Activated CD4-positive, alpha-beta T cell treated with anti-CD3 and anti-CD28 coated beads, Interleukin-2, amount 50 U/mL, for 24 hours (primary cell): ENCODE measurements at regions not wholly inside any gene's neighbourhood (a gene's known extent, or its start where the extent isn't known, plus 50 kb on each side); places are given as distances from the start of the nearest gene placed in this dataset.

Experiments used
- DNase-seq, 2 donors: peaks; one replicate each; pipeline ENCODE4 v3.0.0-alpha.2; 2020; ENCODE audit warnings: low read depth in 1 of 2, low spot score in 1 of 2

DNA sequence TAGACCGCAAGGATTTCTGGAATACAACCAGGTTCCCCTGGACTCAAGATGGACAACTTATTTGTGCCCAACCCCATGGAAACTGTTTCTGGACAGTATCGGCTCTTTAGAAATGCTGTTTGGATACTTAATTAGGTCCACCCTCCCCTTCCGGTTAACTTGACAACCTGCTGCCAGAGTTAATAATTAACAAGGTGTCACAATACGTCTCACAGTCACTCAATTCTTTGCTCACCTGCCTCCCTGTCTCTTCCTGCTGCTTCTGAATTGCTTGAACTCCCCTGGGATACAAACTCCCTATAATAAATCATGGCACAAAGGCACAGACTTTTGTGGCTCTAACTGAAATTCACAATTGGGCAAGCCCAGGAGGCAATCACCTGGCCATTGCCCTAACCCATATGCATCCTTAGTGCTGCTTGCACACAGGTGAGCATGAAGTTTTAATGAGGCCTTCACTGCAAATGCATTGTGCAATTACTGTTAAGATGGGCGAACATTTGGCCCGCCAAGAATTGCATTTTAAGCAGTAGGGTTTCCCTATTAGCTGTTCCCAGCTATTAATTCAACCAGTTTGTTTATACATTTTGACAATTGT, 504.4 kb upstream of the NOX3 start:
- DNase-seq = no peak

DNA sequence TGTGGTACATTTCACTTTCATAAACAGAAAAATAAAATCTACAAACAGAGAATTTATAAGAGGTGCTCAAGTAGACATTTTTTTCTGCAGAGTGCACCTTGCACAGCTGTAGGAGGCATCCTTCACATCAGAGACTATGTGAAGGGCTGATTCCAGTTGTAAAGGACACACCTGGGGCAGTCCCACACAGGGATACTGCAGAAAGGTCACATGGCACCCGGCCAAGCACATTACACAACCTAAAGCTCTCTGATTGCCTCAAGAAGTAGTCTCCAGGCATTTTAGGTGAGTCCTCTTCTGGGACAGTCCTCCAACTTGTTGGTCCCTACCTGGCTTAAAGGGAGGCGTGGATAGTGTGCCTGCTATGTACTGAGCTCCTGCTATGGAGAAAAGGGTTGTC, 502.9 kb upstream of the NOX3 start:
- no peak for DNase-seq

DNA sequence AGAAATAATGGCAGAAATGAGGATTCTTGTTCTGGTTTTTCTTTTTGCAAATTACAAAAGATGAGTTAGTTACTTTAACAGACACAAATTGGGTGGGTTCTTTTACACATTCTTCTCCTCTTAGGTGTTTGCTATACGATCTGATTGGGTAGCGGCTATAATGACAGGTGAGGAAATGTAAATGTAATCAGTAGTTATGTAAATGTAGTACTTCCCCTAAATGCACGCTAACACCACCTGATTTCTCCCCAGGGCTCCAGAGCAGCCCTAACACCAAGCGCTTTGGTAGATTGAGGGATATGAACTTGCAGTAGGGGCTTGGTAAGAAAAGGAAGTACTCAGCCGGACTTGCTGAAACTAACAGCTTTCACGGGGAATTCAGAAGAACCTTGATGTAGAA, 499.4 kb upstream of the NOX3 start:
- DNase-seq = no peak

DNA sequence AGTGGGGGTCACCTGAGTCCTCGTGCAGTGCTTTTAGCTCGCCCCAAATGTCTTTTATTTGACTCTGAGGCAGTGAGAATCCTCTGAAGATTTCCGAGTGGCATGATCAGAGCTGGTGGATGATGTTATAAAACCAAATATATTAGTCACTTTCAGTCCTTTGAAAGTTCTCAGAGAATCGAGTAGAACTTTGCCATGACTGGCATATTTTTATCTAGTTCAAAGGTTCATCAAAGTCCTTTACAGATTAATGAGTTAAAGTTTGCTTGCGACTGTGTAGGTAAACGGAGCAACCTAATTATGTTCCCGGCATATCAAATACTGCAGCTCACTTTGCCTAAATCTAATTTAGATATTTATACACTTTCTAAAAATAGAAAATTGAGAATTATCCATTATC, 498.5 kb upstream of the NOX3 start:
- no peak for DNase-seq

DNA sequence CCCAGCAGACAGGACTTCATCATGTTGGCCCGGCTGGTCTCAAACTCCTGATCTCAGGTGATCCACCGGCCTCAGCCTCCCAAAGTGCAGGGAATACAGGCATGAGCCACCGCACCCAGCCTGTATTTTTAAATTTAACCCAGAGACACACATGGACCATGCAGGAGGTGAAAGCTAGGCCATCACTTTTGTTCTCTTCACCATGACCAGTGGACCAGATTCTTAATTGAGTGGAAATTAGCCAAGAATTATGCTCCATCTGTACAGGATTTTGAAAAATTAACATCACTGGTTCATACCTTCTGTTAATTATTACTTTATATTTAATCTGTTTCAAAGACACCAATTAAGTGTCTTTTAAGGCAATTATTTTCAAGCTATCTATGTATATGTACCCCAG, 493.6 kb upstream of the NOX3 start:
- DNase-seq = no peak

DNA sequence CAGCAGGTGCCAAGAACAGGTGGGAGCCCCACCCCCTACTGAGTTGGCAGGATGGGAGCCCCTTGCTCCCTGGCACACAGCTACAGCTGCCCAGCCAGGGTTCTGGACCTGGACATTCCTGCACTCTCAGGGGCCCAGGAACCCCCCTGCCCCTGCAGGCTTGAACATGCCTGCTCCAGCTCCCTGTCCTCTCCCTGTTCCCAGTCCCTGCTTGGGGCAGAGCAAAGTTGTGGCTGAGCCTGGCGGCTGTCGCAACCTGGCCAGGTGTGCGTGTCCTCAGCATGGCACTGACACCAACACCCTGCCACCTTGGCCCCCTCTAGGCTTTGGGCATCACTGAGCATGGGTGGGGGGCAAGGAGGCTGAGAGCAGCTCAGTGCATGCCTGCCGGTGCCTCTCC, 491.2 kb upstream of the NOX3 start:
- no peak for DNase-seq

DNA sequence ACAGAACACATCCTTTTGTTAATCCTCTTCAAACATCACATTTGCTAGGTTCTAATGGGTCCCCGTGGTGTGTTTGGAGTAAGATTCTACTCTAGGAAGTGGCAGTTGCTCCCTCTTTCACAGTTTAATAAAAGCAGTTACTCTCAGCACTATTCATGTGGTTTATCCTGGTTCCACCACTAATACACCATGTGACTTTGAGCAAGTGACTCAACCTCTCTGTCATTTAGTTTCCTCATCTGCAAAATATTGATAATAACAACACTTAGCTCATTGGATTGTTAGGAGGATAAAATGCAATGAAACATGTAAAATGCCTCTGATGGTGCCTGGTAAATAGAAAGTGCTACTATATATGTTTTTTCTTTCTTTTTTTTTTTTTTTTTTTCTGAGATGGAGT, 488.0 kb upstream of the NOX3 start:
- no peak for DNase-seq

DNA sequence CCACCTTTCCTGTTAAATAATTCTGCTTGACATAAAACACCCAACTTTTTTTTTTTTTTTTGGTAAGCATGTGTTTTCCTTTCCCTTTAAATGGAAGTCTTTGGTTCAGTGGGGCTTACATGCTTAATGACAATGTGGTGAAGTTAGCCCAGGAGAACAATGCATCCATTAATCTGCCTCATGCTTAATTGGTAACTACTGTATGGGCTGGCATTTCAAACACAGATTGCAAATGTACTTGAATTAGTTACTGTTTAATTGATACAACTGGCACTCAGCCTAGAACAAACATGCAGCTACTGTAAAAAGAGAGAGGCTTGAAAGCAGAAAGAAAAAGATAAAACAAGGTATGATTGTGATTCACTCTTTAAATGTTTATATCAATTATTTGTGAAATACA, 483.6 kb upstream of the NOX3 start:
- no peak for DNase-seq

DNA sequence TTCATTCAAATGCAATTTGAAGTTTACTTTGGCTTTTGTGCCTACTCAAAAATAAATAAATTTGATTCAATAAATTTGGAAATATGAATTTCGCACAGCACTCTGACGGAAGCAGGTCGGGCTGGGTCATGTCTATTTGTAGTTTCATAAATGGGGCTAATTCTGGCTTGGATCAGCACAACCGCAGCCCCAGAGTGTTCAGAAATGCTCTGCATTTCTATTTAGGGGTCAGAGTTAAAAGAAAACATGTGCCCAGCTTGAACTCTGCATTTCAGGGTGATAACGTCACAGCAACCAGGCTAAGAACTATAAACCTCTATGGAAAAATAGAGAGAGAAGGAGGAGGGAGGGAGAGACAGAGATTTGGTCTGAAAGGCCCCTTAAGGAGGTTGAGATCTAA, 480.9 kb upstream of the NOX3 start:
- DNase-seq = no peak

DNA sequence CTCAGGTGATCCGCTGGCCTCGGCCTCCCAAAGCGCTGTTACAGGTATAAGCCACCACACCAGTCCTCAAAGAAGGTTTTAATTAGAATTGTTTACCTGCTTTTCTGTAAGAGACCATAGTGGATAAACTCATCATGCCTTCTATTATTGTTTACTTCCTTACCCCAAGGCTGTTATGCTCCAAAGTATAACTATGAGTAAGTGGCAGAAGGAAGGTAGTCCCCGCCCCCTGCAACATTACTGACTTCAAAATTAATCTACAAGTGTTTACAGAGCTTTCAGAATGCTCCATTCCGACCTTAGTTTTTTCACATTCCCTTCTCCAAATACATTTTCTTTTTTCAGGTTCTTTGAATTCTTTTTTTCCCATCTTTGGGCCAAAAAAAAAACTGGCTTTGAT, 480.5 kb upstream of the NOX3 start:
- no peak for DNase-seq

DNA sequence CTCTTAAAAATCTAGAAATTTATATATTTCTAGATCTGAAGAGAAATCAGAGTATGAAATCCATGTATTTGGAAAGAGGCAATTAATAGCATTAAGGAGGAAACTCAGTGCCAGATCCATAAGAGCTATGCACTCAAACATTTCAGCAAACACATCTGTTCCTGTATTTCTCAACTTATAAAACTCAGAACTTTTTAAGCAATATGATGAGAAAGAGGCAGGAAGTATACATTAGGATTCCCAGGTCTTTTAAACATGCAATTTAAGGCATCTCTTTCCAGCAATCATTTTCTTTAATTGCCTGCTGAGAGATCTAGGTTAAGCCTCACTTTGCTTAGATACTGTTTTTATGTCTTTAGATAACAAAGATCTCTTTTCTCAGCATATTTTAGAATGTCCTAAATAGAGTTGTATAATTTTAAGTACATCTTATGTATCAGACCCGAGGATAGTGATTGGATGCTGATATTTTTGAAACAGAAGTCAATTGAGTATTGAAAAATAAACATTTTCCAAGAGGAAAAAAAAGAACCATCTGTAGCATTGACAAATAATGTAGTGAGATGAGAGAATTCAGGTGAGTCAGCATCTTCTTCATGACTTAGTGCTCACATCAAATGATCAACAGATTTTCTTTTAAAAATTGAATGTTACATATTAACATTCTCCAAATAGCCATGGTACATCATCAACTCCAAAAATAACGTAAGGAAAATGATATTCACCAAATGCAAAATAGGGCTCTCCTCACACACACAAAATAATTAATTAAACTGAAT, 461.4 kb upstream of the NOX3 start:
- no peak for DNase-seq

DNA sequence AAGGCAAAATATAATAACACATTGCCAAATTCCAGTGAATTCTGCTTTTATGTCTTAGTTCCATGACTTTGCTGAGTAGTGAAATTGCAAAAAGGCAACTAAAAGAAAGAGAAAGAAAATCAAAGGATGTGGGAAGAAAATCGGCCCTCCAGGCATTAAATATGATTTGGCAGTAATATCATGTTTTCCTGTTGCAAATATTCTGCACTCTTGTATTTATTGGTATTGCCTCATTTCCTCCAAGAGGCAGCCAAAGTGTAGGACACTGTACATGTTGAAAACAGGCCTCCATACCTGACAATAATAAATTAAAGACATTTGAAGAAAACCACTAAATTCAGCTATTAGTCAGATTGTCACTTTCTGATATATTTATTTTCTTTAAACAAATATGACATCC, 460.0 kb upstream of the NOX3 start:
- no peak for DNase-seq

DNA sequence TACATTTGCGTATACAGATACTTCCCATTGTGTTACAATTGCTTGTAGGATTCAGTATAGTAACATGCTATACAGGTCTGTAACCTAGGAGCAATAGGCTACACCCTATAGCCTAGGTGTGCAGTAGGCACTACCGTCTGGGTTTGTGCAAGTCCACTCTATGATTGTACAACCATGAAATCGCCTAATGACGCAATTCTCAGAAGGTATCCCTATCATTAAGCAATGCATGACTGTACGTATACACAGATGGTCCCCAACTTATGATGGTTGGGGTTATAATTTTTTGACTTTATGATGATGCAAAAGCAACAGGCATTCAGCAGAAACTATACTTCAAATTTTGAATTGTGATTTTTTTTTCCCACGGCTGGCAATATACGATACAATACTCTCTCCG, 458.2 kb upstream of the NOX3 start:
- no peak for DNase-seq

DNA sequence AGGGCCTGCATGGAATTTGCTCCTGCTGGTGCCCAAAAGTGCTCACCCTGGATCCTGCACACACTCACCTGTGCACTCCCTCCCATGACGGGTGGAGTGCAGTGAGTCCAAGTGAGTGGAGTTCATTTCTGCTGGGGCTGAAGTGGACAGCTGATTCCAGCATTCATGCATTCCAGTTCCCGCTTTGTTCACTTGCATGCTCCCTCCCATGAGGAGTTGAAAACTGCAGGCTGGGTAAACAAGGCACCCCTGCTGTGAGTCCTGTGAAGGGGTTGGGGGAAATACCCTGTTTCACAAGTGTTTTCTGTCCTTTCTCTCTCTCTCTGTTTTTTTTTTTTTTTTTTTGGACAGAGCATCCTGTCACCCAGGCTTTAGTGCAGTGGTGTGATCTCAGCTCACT, 454.1 kb upstream of the NOX3 start:
- no peak for DNase-seq

DNA sequence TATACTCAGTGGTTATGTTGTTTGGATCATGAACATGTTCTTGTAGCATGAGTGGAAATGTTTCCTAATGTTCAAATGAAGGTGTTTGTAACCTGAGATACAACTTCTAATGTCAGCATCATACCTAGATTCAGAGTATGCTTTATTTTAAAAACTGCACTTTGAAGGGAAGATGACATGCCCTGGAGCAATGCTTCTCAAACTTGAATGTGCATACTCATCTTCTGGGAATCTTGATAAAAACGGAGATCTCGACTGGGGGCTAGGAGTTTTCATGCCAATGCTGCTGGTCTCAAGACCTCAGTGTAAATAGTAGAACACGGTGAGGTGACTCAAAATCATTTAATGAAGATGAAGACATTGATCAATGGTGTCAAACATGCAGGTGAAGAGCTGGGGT, 440.0 kb upstream of the NOX3 start:
- DNase-seq = no peak

DNA sequence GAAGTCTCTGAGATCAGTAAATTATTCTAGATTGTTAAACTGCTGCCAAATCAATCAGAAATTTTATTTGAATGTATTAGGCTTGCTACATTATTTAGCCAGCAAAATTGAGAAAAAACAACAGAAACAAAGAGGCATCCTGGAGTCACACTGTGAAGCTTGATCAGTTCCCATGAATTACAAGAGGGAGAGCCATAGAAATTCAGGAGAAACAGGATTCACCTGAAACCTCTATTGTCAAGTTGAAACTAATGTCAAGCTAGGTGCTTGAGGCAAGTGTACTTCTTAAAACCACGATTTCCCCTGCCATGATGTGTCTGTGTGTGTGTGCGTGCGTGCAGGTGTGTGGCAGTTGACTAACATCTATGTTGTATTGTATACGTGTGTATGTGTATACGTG, 439.1 kb upstream of the NOX3 start:
- DNase-seq = no peak

DNA sequence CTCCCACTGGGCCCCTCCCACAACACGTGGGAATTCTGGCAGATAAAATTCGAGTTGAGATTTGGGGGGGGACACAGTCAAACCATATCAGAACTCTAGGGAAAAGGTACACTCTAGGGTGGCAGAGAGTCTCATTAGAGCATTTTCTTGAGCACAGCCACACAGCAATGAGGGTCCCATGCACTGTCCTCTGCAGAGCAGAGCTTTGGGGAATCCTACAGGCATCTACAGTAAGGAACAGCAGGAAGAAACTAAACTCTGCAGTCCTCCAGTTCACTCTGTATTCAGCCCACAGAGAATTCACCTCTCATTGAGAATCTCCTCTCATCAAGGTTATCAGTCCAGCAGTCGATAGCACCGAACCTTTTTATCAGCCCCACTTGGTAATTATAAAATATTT, 438.6 kb upstream of the NOX3 start:
- DNase-seq = no peak

DNA sequence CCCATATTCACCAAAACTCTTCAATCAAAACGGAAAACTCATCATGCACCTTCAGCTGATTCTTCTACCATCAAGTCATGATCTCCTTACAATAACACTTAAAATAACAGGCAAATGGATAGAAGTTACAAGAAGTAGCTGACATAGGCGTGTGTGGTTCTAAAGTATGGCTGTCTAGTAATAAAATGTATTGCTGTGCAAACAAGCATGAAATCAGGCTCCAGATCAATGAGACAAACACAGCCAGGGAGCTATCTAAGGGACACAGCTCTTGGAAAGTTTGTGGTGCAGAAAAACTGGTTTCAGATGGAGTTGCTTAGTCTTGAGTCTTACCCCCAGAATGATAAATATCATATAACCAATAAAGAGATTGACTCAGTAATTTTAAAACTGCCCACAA, 434.8 kb upstream of the NOX3 start:
- DNase-seq = no peak

DNA sequence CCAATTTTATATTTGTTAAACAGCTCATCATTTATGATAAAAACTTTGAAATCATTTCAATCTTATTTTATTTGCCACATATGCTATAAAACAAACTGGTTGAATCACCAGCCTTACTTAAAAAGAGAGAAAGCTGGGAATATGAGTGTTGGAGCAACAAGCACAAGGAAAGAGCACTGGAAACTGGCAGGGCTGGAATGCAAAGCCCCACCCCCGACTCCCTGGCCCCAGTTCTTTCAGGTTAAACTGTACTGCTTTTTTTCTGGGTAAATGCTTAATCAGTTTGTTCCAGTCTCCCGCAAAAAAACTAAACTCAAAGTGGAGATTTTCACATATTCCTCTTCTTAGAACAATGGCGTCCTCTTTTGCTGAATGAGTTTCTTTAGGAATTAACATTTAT, 433.8 kb upstream of the NOX3 start:
- DNase-seq = no peak

DNA sequence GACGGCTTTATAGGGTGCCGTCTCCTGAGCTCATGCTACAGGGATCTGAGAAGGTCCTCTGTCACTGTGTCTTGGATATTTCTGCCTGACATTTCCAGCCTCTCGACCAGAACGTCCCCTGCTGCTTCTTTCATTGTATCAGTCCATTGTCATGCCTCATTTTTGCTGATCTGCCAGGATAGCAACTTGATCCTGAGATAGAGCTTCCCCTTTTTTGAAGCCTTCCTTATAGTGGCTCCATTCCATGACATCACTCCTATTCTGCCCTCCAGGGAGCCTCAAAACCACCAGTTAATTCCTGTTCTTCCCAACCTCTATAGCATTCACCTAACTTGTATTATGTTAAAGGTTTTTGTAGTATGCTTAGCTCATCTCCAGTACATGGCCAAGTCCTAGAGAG, 431.8 kb upstream of the NOX3 start:
- DNase-seq = no peak

DNA sequence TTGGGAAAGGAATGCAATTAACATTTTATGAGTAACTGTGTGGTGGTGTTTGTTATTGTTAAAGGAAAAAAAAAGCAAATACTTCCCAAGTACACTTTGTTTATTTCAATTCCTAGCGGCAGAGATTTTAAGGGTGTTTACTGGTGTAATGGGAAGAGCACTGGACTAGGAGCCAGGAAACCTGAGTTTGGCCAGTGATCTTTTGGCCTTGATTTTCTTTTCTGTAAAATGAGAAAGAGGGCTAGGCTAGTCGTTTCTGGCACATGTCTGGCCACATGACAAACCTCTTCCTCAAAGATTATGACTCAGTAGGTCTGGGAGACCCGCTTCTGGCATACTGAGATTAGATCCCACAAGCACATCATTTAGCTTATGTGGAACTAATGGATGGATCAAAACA, 428.1 kb upstream of the NOX3 start:
- no peak for DNase-seq

DNA sequence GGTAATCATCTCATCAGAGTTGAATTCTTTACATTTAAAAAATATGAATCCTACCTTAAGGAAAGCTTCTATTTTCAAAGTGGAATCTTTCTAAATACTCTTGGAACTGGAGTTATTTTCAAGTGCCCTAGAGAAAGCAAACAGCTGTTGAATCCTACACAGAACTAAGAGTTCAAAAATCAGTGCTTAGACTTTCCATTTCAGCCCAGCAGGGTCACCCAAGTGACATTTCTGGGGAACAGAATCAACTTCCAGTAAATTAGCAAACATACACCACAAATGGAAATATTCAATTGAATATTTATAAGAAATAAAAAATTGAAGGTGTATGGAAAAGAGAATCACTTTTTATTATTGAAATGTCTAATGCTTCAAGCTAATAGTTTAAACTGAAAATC, 427.7 kb upstream of the NOX3 start:
- DNase-seq = no peak
